Body of pancreas (tissue), 4 donors: ENCODE measurements at regions not wholly inside any gene's neighbourhood (a gene's known extent, or its start where the extent isn't known, plus 50 kb on each side); places are given as distances from the start of the nearest gene placed in this dataset.
"Not testable (repeated sequence)": the region's sequence is repeated elsewhere in the genome, so short reads cannot be mapped to it uniquely, and the experiment has no call there.

Source experiments
- CTCF ChIP-seq, 7 experiments: fragments of 450-650 bp in 4 of 7; fragments of 200-600 bp in 3 of 7; sonication (generic) in 3 of 7; IDR thresholded peaks; one replicate each; pipeline ENCODE4 v1.5.1; 2016 to 2019; ENCODE audit warnings: antibody characterized with exemption in 7 of 7
- POLR2A ChIP-seq, 3 donors: fragments of 450-650 bp; IDR thresholded peaks; one replicate each; pipeline ENCODE4 v1.6.1; 2016; ENCODE audit warnings: antibody characterized with exemption in 3 of 3, mild to moderate bottlenecking in 2 of 3

DNA sequence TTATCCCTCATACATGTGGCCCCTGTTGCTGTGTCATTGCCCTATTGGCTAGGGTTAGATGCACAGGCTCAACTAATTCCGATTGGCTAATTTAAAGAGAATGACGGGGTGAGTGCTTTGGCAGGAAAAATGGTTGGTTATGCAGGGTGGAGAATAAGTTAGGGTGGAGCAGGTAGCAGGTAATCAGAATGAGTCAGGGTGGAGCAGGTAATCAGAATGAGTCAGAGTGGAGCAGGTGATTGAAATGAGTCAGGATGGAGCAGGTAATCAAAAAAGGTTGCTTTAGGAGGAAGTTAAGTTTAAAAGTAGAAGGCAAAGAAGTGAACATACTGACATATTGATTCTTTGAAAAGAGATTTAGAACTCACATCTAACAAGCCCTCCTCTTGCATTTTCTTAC lies 513.5 kb downstream of the EDEM1 start:
- not testable (repeated sequence) for TF ChIP-seq CTCF, POLR2A (IDR thresholded peaks at IDR 0.05)
